ENCODE measurements at regions not wholly inside any gene's neighbourhood (a gene's known extent, or its start where the extent isn't known, plus 50 kb on each side); places are given as distances from the start of the nearest gene placed in this dataset.

DNA sequence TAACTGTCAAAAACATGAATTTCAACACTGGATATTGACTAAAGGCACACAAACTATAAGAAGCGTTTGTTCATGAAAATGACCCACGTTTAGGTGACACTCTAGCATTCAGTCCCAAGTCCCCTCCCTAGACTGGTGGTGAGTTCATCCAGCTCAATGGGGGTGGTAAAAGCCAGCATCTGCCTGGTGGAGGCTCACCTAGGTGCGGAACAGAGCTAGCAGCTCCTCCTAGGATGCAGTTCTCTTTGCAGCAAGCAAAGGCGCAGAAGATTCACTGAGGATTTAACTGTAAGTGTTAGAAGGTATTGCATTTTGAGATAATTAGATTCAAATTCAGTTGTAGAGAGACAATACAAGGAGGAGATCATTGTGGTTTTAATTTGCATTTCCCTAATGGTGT is 87.6 kb downstream of the VSTM2A start:
- DNase-seq (ENCODE audit: low spot score), result no peak

DNA sequence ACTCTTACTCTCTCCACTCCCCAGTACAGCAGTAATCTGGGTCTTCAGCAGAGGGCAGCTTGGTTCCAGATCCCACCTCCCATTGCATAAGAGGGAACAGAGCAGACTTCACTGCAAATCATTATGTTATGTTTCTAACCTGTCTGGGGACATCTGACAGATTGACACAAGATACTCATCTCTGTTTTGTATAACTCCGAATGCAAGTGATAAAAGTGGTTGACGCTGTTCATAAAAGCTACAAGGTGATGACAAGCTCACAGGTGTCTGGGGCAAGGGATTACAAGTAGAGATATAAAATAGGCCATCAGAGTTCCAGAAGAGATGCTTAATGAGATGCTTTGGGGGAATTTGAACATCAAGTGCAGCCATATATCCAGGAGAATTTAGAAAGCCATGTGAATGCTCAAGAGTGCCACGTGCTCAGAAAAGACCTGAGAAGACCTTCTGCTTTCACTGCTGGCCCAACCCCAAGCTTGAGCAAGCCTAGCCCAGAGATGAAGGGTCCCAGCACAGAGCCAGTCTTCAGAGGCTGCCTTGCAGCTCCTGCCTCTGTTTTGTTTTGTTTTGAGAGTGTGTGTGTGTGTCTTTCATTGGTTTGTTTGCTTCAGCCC is 80.6 kb downstream of the VSTM2A start:
- no peak for DNase-seq (ENCODE audit: low spot score)

Data from putamen (tissue), 1 donor.